NB4 (cell line): ENCODE measurements at regions not wholly inside any gene's neighbourhood (a gene's known extent, or its start where the extent isn't known, plus 50 kb on each side); places are given as distances from the start of the nearest gene placed in this dataset.
"Not testable (repeated sequence)": the region's sequence is repeated elsewhere in the genome, so short reads cannot be mapped to it uniquely, and the experiment has no call there.

ENCODE experiments used
- DNase-seq: peaks from one replicate; pipeline ENCODE4 v3.0.0; 2010; ENCODE audit warnings: low read depth
- H3K4me3 ChIP-seq: one replicate; pipeline ENCODE4 v1.5.1; 2011; ENCODE audit warnings: mild to moderate bottlenecking, low read depth, low read length, moderate library complexity
- CTCF ChIP-seq: IDR thresholded peaks from one replicate; pipeline ENCODE4 v1.5.1; 2012; ENCODE audit warnings: low read depth, low read length
- MYC ChIP-seq: IDR thresholded peaks from 2 replicates; pipeline ENCODE4 v1.6.1; 2011; ENCODE audit warnings: low read depth, low read length
- POLR2A ChIP-seq: IDR thresholded peaks from 2 replicates; pipeline ENCODE4 v1.6.1; 2011; ENCODE audit warnings: mild to moderate bottlenecking; ENCODE audit not compliant: insufficient read length; ENCODE audit errors: extremely low read depth
- TF ChIP-seq, protein P1 (sequence below): IDR thresholded peaks from 2 replicates; pipeline ENCODE4 v1.6.1; 2011; ENCODE audit warnings: low read depth, low read length

DNA sequence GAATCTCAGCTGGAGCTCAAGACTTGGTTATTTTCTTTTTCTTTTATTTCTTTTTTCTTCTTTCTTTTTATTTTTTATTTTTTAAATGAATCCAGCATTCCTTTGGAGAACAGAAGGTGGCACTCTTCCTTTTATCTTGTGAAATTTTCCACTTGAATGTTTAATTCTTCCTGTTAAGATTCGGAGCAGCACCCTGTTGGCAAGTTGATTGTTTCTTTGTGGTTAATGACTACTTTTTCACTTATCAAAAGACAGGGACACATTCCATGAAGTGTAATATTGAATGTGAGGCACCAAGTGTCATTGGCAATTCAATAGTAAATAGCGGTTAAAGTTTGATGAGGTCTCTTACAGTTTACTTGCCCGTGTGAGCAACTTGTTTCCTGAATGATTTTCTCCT, 240.5 kb upstream of the CHD1 start:
- no peak for TF ChIP-seq MYC
- peak; percentile 12 for TF ChIP-seq CTCF
- no peak overlapping the region for H3K4me3 ChIP-seq
- peak; percentile 10 for DNase-seq

GRCh38 chr5:99161538-99161937, 232.7 kb upstream of the CHD1 start:
- DNase-seq, H3K4me3 ChIP-seq: not testable (repeated sequence)

GRCh38 chr5:99156688-99157087, 227.9 kb upstream of the CHD1 start:
- H3K4me3 ChIP-seq, result no peak overlapping the region
- no peak for TF ChIP-seq CTCF
- no peak for TF ChIP-seq POLR2A
- no peak for TF ChIP-seq MYC
- TF ChIP-seq, protein P1, sequence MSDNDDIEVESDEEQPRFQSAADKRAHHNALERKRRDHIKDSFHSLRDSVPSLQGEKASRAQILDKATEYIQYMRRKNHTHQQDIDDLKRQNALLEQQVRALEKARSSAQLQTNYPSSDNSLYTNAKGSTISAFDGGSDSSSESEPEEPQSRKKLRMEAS, result no peak

GRCh38 chr5:99143283-99143795, 214.5 kb upstream of the CHD1 start:
- DNase-seq, H3K4me3 ChIP-seq: not testable (repeated sequence)

More at GRCh38 chr5:99156688-99157087, 227.9 kb upstream of the CHD1 start:
- no peak for DNase-seq

- no peak for DNase-seq
- TF ChIP-seq, protein P1, result no peak
- TF ChIP-seq POLR2A (no peak), CTCF (no peak), MYC (no peak)
- H3K4me3 ChIP-seq, result no peak overlapping the region
Observed at GRCh38 chr5:99141534-99142128, 212.8 kb upstream of the CHD1 start.

DNA sequence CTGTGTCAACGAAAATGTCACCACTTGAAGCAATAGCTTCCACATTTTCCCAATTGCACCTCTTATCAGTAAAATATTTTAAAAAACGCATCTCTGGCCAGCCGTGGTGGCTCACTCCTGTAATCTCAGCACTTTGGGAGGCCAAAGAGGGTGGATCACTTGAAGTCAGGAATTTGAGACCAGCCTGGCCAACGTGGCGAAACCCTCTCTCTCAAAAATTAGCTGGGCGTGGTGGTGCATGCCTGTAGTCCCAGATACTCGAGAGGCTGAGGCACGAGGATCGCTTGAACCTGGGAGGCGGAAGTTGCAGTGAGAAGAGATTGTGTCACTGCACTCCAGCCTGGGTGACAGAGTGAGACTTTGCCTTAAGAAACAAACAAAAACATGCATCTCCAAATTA, 210.1 kb upstream of the CHD1 start:
- TF ChIP-seq CTCF (no peak), MYC (no peak), POLR2A (no peak)
- TF ChIP-seq, protein P1, result no peak
- no peak for DNase-seq
- H3K4me3 ChIP-seq, result no peak overlapping the region

DNA sequence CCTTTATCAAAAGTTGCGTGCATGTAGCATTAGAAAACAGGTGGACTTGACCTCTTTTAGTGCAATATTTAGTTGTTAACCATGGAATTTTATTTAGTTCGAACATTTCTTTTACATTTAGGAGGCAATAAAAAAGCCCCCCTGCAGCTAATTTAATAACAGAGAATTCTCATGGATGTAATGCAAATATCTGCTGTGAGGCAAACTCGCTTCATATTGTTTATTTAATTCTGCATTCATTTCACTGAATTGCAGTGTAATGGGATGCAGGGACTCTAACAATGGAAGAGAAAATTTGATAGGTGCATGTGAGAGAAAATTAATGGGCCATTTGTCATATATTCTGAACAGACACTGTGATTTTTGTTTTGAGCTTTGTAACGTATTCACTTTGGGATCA, 205.1 kb upstream of the CHD1 start:
- no peak for DNase-seq
- TF ChIP-seq, protein P1, result no peak
- no peak for TF ChIP-seq MYC
- no peak overlapping the region for H3K4me3 ChIP-seq
